ENCODE measurements at regions not wholly inside any gene's neighbourhood (a gene's known extent, or its start where the extent isn't known, plus 50 kb on each side); places are given as distances from the start of the nearest gene placed in this dataset.

- in situ Hi-C loops (cut with HindIII; ENCODE audit: low pct_unique_long_range_greater_than_20kb, low sequenced_read_pairs): no loop called here
These were observed 232.3 kb downstream of the SNRPN start for GRCh38 chr15:25186906-25187645.

DNA sequence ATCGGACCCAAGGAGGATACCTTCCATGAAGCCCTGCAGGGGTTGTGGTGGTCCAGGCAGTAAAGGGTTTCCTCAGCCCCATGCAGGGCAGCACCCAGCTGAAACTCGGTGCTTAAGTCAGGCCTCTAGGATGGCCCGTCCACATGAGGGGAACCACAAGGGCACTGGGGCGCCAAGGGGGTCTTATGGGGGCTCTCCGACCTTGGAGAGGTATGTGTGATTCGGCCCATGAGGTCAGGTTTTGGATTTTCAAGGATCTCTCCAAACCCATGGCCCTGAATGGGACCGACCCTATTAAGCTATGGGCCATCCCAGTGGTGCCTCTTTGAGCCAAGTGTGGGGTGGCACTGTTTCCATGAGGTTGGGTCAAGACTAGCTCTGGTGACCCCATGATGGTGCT lies 233.3 kb downstream of the SNRPN start:
- in situ Hi-C loops (cut with HindIII; ENCODE audit: low pct_unique_long_range_greater_than_20kb, low sequenced_read_pairs): no loop called here
- DNase-seq (ENCODE audit: low read depth, low spot score): no peak

More at GRCh38 chr15:25186906-25187645, 232.3 kb downstream of the SNRPN start:
- no peak for DNase-seq (ENCODE audit: low read depth, low spot score)

- no peak for DNase-seq (ENCODE audit: low read depth, low spot score)
- in situ Hi-C loops (cut with HindIII; ENCODE audit: low pct_unique_long_range_greater_than_20kb, low sequenced_read_pairs): no loop called here
These were observed 233.8 kb downstream of the SNRPN start for GRCh38 chr15:25188551-25189101.

GRCh38 chr15:25189551-25189950 lies 234.8 kb downstream of the SNRPN start:
- DNase-seq (ENCODE audit: low read depth, low spot score): no peak
- in situ Hi-C loops (cut with HindIII; ENCODE audit: low pct_unique_long_range_greater_than_20kb, low sequenced_read_pairs): no loop called here

DNA sequence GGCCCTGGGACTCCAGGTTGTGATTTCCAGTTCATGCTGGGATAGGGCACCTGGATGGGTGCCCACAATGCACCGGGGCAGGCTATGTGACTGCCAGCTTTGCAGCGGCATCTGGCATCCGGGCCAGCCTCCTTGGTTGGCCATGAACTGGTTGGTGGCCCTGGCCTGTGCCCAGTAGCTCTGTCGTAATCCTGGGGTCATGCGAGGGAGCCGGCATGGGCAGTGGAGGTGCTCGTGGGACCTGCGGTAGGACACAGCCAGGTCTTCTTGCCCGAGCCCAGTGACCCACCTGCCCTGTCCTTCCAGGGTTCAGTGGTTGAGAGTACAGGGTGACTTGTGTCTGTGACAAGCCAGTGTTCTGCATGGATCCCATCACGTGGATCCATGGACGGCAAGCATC lies 237.9 kb downstream of the SNRPN start:
- DNase-seq (ENCODE audit: low read depth, low spot score): no peak
- in situ Hi-C loops (cut with HindIII; ENCODE audit: low pct_unique_long_range_greater_than_20kb, low sequenced_read_pairs): no loop called here

GRCh38 chr15:25207369-25207768 lies 231.5 kb downstream of the UBE3A start:
- DNase-seq (ENCODE audit: low read depth, low spot score): no peak
- in situ Hi-C loops (cut with HindIII; ENCODE audit: low pct_unique_long_range_greater_than_20kb, low sequenced_read_pairs): no loop called here

DNA sequence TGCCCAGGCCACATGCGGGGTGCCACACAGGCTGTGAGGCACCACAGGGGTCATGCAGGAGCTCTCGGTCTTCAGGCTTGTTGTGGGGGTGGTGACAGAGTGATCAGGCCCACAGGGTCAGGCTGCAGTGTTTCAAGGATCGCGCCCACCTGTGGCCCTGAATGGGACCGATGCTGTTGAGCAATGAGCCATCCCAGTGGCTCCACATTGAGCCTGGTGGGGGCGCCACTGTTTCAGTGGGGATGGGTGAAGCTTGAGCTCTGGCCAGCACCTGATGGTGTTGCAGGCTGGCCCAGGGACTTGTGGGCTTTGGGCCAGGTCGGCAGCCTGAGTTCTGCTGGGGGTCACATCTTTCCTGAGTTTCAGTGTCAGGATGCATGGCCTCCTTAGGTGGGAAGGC lies 230.1 kb downstream of the UBE3A start:
- in situ Hi-C loops (cut with HindIII; ENCODE audit: low pct_unique_long_range_greater_than_20kb, low sequenced_read_pairs): no loop called here
- DNase-seq (ENCODE audit: low read depth, low spot score): no peak

DNA sequence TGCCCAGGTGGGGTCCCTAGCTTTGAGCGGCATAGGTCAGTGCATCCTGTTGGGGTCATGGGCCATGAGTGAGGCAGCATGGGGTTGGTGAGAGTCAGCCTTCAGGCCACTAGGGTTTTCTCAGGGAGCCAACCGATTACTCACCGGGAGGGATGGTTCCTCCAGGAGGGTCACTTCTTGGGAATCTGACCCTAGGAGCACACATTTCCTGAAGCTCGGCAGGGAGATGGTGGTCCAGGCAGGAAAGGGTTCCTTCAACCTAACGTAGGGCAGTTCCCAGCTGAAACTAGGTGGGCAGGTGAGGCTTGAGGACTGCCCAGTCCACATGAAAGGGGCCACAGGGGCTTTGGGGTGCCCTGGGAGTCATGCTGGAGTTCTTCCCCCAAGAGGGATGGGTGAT lies 218.0 kb downstream of the UBE3A start:
- in situ Hi-C loops (cut with HindIII; ENCODE audit: low pct_unique_long_range_greater_than_20kb, low sequenced_read_pairs): no loop called here
- no peak for DNase-seq (ENCODE audit: low read depth, low spot score)

GRCh38 chr15:25224396-25224795 lies 214.4 kb downstream of the UBE3A start:
- no peak for DNase-seq (ENCODE audit: low read depth, low spot score)
- in situ Hi-C loops (cut with HindIII; ENCODE audit: low pct_unique_long_range_greater_than_20kb, low sequenced_read_pairs): no loop called here

- DNase-seq (ENCODE audit: low read depth, low spot score): no peak
- in situ Hi-C loops (cut with HindIII; ENCODE audit: low pct_unique_long_range_greater_than_20kb, low sequenced_read_pairs): no loop called here
These were observed 212.5 kb downstream of the UBE3A start for GRCh38 chr15:25226360-25226759.

DNA sequence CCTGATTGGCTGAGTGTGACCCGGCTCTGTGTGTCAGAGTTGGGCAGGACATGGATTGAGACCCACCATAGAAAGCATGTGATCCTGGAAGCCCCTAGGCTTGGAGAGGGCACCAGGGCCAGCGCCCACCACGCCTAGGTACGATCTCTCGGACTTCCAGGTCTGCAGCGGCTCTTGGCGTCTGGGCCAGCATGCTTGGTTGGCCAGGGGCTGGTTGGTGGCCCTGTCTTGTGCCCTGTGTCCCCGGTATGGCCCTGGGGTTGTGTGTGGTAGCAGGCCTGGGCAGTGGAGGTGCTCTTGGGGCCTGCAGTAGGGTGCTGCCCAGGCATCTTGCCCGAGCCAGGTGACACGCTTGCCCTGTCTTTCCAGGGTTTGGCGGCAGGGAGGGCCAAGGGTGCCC lies 210.6 kb downstream of the UBE3A start:
- no peak for DNase-seq (ENCODE audit: low read depth, low spot score)
- in situ Hi-C loops (cut with HindIII; ENCODE audit: low pct_unique_long_range_greater_than_20kb, low sequenced_read_pairs): no loop called here

GRCh38 chr15:25230442-25230841 lies 208.4 kb downstream of the UBE3A start:
- DNase-seq (ENCODE audit: low read depth, low spot score): no peak
- in situ Hi-C loops (cut with HindIII; ENCODE audit: low pct_unique_long_range_greater_than_20kb, low sequenced_read_pairs): no loop called here

- no peak for DNase-seq (ENCODE audit: low read depth, low spot score)
- in situ Hi-C loops (cut with HindIII; ENCODE audit: low pct_unique_long_range_greater_than_20kb, low sequenced_read_pairs): no loop called here
These were observed 205.0 kb downstream of the UBE3A start for GRCh38 chr15:25233766-25234350.

- in situ Hi-C loops (cut with HindIII; ENCODE audit: low pct_unique_long_range_greater_than_20kb, low sequenced_read_pairs): no loop called here
- DNase-seq (ENCODE audit: low read depth, low spot score): no peak
These were observed 204.0 kb downstream of the UBE3A start for GRCh38 chr15:25234831-25235230.

GRCh38 chr15:25235391-25235790 lies 203.4 kb downstream of the UBE3A start:
- DNase-seq (ENCODE audit: low read depth, low spot score): no peak
- in situ Hi-C loops (cut with HindIII; ENCODE audit: low pct_unique_long_range_greater_than_20kb, low sequenced_read_pairs): no loop called here

GRCh38 chr15:25236143-25236860 lies 202.5 kb downstream of the UBE3A start:
- in situ Hi-C loops (cut with HindIII; ENCODE audit: low pct_unique_long_range_greater_than_20kb, low sequenced_read_pairs): no loop called here
- DNase-seq (ENCODE audit: low read depth, low spot score): no peak

DNA sequence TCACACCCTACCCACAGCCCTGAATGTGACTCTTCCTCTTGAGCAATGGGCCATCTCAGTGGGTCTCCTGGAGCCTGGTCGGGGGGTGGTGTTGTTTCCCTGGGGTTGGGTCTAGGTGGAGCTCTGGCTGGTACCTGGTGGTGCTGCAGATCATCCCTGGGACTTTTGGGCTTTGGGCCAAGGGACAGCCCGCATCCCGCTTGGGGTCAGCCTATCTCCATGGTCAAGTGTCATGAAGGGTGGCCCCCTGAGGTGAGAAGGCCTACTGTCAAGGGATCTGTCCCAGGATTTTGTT lies 202.0 kb downstream of the UBE3A start:
- DNase-seq (ENCODE audit: low read depth, low spot score): no peak
- in situ Hi-C loops (cut with HindIII; ENCODE audit: low pct_unique_long_range_greater_than_20kb, low sequenced_read_pairs): no loop called here

- in situ Hi-C loops (cut with HindIII; ENCODE audit: low pct_unique_long_range_greater_than_20kb, low sequenced_read_pairs): no loop called here
These were observed 201.4 kb downstream of the UBE3A start for GRCh38 chr15:25237291-25237978.

More at GRCh38 chr15:25237291-25237978, 201.4 kb downstream of the UBE3A start:
- DNase-seq (ENCODE audit: low read depth, low spot score): no peak
